ENCODE measurements at regions not wholly inside any gene's neighbourhood (a gene's known extent, or its start where the extent isn't known, plus 50 kb on each side); places are given as distances from the start of the nearest gene placed in this dataset.
A peak's percentile ranks its signal among the peaks of the same experiment; 100 is the strongest.

GRCh38 chr1:168631671-168632400, 55.4 kb downstream of the XCL1 start:
- no peak for DNase-seq

GRCh38 chr1:168634951-168635532, 58.6 kb downstream of the XCL1 start:
- DNase-seq = no peak

- no peak for DNase-seq
Measured at GRCh38 chr1:168636200-168636599, 59.8 kb downstream of the XCL1 start.

GRCh38 chr1:168636642-168637111, 60.3 kb downstream of the XCL1 start:
- DNase-seq = no peak

GRCh38 chr1:168637350-168637991, 61.1 kb downstream of the XCL1 start:
- peak; percentile 25 for DNase-seq

GRCh38 chr1:168638884-168639283, 62.5 kb downstream of the XCL1 start:
- DNase-seq = no peak

- no peak for DNase-seq
Measured at GRCh38 chr1:168640182-168640581, 63.8 kb downstream of the XCL1 start.

GRCh38 chr1:168640836-168641235, 64.4 kb downstream of the XCL1 start:
- no peak for DNase-seq

- no peak for DNase-seq
Measured at GRCh38 chr1:168643152-168643551, 66.7 kb downstream of the XCL1 start.
